ENCODE measurements at regions not wholly inside any gene's neighbourhood (a gene's known extent, or its start where the extent isn't known, plus 50 kb on each side); places are given as distances from the start of the nearest gene placed in this dataset.
A peak's percentile ranks its signal among the peaks of the same experiment; 100 is the strongest.

DNA sequence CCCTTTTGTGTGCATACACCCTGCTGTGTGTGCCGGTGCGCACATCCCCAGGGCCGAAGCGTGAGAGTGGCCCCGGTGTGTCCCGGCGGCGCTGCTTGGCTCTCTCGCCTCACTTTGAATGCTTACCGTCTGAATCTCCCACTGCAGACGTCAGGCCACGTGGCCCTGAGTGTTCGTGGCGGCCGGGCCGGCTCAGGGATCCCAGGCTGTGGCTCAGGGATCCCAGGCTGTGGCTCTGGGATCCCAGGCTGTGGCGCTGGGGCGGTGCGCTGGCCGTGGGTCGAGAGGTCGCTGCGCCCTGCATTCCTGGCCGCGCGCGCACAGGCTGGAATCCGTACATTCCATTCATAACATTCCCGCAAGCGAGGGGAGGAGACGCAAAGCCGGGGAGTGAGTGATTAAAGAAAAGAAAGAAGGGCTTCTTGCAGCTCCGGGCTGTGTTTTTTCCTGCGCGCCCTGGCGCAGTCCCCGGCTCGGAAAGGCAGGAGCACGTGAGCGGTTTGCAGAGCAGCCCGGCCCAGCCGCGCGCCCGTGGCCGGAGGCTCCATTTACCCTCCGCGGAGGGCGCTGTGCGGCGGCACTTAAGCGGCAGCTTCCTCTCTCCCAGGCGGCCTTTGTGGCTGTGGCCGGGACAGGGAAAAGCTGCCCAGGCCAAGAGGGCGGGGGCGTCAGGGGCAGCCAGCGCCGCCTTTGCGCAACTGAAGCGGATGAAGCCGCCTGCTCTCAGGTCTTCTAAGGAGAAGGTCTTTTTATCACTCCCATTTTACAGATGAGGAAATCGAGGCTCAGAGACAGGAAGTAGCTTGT is 87.0 kb upstream of the ALDH1L1 start:
- DNase-seq, result peak; percentile 76
- peaks cover 7% of the 10 kb centered on the region for H3K9me3 Mint-ChIP-seq (ENCODE audit: unreplicated experiment)
- no peak overlapping the region for H3K27ac Mint-ChIP-seq (ENCODE audit: unreplicated experiment)
- TF ChIP-seq, protein P1, sequence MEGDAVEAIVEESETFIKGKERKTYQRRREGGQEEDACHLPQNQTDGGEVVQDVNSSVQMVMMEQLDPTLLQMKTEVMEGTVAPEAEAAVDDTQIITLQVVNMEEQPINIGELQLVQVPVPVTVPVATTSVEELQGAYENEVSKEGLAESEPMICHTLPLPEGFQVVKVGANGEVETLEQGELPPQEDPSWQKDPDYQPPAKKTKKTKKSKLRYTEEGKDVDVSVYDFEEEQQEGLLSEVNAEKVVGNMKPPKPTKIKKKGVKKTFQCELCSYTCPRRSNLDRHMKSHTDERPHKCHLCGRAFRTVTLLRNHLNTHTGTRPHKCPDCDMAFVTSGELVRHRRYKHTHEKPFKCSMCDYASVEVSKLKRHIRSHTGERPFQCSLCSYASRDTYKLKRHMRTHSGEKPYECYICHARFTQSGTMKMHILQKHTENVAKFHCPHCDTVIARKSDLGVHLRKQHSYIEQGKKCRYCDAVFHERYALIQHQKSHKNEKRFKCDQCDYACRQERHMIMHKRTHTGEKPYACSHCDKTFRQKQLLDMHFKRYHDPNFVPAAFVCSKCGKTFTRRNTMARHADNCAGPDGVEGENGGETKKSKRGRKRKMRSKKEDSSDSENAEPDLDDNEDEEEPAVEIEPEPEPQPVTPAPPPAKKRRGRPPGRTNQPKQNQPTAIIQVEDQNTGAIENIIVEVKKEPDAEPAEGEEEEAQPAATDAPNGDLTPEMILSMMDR (IDR thresholded peaks at IDR 0.05; ENCODE audit: partially characterized antibody, unreplicated experiment), result no peak
- no peaks in the 10 kb centered on the region for H3K36me3 Mint-ChIP-seq (ENCODE audit: unreplicated experiment)
- H3K4me1 Mint-ChIP-seq (ENCODE audit: low read depth, unreplicated experiment), result no peaks in the 10 kb centered on the region
- peaks cover 9% of the 10 kb centered on the region for H3K27me3 Mint-ChIP-seq (ENCODE audit: unreplicated experiment)
- H3K4me3 Mint-ChIP-seq (ENCODE audit: unreplicated experiment), result peak overlapping the region; percentile 91

DNA sequence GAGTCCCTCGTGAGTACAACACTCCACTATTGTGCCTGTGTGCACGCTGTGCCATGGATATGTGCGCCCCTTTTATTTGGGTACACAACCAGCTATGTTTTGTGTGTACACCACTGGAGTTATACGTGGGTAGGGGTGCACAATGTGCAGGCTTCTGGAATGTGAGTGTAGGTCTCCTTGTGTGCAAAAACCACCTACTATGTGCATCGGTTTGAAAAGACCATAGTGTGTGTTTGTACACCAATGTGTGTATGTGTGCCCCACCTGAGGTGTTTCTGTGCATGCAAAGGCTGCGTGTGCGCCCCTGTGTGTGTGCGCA is 86.4 kb upstream of the ALDH1L1 start:
- peaks cover 8% of the 10 kb centered on the region for H3K9me3 Mint-ChIP-seq (ENCODE audit: unreplicated experiment)
- peak overlapping the region; percentile 91 for H3K4me3 Mint-ChIP-seq (ENCODE audit: unreplicated experiment)
- H3K36me3 Mint-ChIP-seq (ENCODE audit: unreplicated experiment), result peaks cover 5% of the 10 kb centered on the region
- H3K27ac Mint-ChIP-seq (ENCODE audit: unreplicated experiment), result no peak overlapping the region
- TF ChIP-seq, protein P1 (IDR thresholded peaks at IDR 0.05; ENCODE audit: partially characterized antibody, unreplicated experiment), result no peak
- DNase-seq, result no peak
- H3K27me3 Mint-ChIP-seq (ENCODE audit: unreplicated experiment), result peaks cover 12% of the 10 kb centered on the region
- H3K4me1 Mint-ChIP-seq (ENCODE audit: low read depth, unreplicated experiment), result peaks cover 2% of the 10 kb centered on the region

DNA sequence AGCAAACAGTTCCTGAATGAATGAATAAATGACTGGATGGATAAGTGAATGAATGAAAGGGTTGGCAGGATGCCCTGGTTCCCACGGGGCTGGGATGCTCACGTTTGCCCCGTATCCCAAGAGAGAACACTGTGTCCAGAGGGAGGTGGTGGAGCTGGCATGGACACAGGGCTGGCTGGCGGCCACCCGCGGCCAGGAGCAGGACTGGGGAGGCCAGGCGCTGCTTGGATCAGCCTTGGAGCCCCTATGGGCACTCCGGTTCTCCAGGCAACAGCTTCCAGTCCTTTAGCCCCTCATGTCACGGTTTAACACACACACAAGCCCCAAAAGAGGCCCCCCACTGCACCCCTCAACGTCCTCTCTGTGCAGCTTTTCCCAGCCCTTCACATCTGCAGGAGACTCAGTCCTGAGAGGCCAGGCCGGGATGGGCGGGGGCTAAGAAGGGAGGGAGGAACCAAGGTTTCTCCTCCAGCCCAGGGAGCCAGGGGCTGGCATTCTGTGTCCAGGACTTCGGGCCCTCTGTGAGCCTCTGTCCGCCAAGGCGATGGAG is 86.0 kb upstream of the ALDH1L1 start:
- DNase-seq, result no peak
- Mint-ChIP-seq H3K27me3 (ENCODE audit: unreplicated experiment) (peaks cover 13% of the 10 kb centered on the region), H3K4me1 (ENCODE audit: low read depth, unreplicated experiment) (peaks cover 6% of the 10 kb centered on the region), H3K9me3 (ENCODE audit: unreplicated experiment) (peaks cover 11% of the 10 kb centered on the region), H3K4me3 (ENCODE audit: unreplicated experiment) (peak overlapping the region; percentile 15), H3K27ac (ENCODE audit: unreplicated experiment) (no peak overlapping the region), H3K36me3 (ENCODE audit: unreplicated experiment) (peaks cover 8% of the 10 kb centered on the region)
- TF ChIP-seq, protein P1 (IDR thresholded peaks at IDR 0.05; ENCODE audit: partially characterized antibody, unreplicated experiment), result no peak

DNA sequence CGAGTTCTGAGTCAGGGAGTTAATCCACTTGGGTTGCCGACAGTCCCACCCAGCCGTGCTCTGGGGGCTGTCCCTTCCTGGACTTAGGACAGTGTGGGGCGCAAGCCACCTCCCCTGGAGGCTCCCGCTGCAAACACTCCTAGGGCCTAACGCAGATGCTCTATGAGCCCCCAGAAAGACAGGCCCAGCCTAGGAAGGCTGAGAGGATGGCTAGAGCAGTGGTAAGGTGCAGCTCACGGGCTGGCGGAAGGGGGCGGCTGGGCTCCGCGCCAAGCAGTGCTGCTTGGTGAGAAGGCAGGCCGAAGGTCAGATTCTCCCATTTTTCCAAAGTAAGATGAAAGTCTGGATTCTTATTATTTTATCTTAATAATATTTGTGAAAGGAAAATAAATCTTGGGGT is 84.6 kb upstream of the ALDH1L1 start:
- TF ChIP-seq, protein P1 (IDR thresholded peaks at IDR 0.05; ENCODE audit: partially characterized antibody, unreplicated experiment), result no peak
- peaks cover 13% of the 10 kb centered on the region for H3K27me3 Mint-ChIP-seq (ENCODE audit: unreplicated experiment)
- peaks cover 11% of the 10 kb centered on the region for H3K9me3 Mint-ChIP-seq (ENCODE audit: unreplicated experiment)
- H3K36me3 Mint-ChIP-seq (ENCODE audit: unreplicated experiment), result peaks cover 8% of the 10 kb centered on the region
- peaks cover 11% of the 10 kb centered on the region for H3K4me1 Mint-ChIP-seq (ENCODE audit: low read depth, unreplicated experiment)
- H3K4me3 Mint-ChIP-seq (ENCODE audit: unreplicated experiment), result no peak overlapping the region
- DNase-seq, result no peak
- H3K27ac Mint-ChIP-seq (ENCODE audit: unreplicated experiment), result peak overlapping the region; percentile 62

DNA sequence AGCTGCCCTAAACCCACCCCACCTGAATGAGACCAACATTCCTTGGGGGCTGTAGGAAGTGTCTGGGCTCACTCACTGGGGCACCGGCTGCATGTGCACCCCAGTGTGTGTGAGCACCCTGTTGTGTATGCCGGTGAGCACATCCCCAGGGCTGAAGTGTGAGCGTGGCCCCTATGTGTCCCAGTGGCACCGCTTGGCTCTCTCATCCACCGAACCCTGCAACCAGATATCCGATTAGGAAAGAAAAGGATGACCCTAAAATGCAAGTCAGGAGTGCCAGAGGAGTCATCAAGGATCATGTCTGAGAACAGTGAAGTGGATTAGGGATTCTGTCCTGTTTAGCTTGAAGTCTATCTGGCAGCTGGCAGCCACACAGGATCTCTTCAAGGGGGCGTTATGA is 84.0 kb upstream of the ALDH1L1 start:
- peaks cover 11% of the 10 kb centered on the region for H3K4me1 Mint-ChIP-seq (ENCODE audit: low read depth, unreplicated experiment)
- peaks cover 8% of the 10 kb centered on the region for H3K36me3 Mint-ChIP-seq (ENCODE audit: unreplicated experiment)
- peaks cover 10% of the 10 kb centered on the region for H3K9me3 Mint-ChIP-seq (ENCODE audit: unreplicated experiment)
- H3K4me3 Mint-ChIP-seq (ENCODE audit: unreplicated experiment), result no peak overlapping the region
- H3K27me3 Mint-ChIP-seq (ENCODE audit: unreplicated experiment), result peaks cover 13% of the 10 kb centered on the region
- no peak overlapping the region for H3K27ac Mint-ChIP-seq (ENCODE audit: unreplicated experiment)
- DNase-seq, result no peak
- TF ChIP-seq, protein P1 (IDR thresholded peaks at IDR 0.05; ENCODE audit: partially characterized antibody, unreplicated experiment), result no peak

Measured in glutamatergic neuron (in vitro differentiated cells).